Hepatocyte (in vitro differentiated cells): ENCODE measurements at regions not wholly inside any gene's neighbourhood (a gene's known extent, or its start where the extent isn't known, plus 50 kb on each side); places are given as distances from the start of the nearest gene placed in this dataset.
"Not testable (repeated sequence)": the region's sequence is repeated elsewhere in the genome, so short reads cannot be mapped to it uniquely, and the experiment has no call there.

ENCODE experiments used
- CTCF ChIP-seq: fragments of 200-600 bp; sonication (generic); IDR thresholded peaks from 2 replicates; pipeline ENCODE4 v1.5.1; 2016; ENCODE audit warnings: antibody characterized with exemption, mild to moderate bottlenecking; ENCODE audit not compliant: poor library complexity
- EZH2 ChIP-seq: fragments of 200-600 bp; sonication (generic); IDR thresholded peaks from 2 replicates; pipeline ENCODE4 v1.6.1; 2016; ENCODE audit warnings: antibody characterized with exemption, mild to moderate bottlenecking, borderline replicate concordance
- EZH2phosphoT487 ChIP-seq: fragments of 200-600 bp; sonication (generic); IDR thresholded peaks from one replicate; pipeline ENCODE4 v1.6.1; 2018; ENCODE audit warnings: antibody characterized with exemption, mild to moderate bottlenecking, low read depth, moderate library complexity; ENCODE audit not compliant: unreplicated experiment, severe bottlenecking

DNA sequence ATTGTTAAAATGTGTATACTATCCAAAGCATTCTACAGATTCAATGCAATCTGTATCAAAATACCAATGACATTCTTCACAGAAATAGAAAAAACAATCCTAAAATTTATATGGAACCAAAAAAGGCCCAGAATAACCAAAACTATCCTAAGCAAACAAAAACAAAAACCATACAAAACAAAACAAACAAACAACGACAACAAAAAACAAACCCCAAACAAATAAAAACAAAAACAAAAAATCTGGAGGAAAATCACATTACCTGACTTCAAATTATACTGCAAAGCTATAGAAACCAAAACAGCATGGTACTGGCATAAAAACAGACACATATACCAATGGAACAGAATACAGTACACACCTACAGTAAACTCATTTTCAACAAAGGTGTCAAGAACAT is 98.0 kb downstream of the TTC6 start:
- not testable (repeated sequence) for TF ChIP-seq CTCF, EZH2, EZH2phosphoT487
